Amniotic stem cell (primary cell): ENCODE measurements at regions not wholly inside any gene's neighbourhood (a gene's known extent, or its start where the extent isn't known, plus 50 kb on each side); places are given as distances from the start of the nearest gene placed in this dataset.

Source experiments
- DNase-seq: peaks from one replicate; lab custom pipeline; 2025; lab: John Stamatoyannopoulos, UW

DNA sequence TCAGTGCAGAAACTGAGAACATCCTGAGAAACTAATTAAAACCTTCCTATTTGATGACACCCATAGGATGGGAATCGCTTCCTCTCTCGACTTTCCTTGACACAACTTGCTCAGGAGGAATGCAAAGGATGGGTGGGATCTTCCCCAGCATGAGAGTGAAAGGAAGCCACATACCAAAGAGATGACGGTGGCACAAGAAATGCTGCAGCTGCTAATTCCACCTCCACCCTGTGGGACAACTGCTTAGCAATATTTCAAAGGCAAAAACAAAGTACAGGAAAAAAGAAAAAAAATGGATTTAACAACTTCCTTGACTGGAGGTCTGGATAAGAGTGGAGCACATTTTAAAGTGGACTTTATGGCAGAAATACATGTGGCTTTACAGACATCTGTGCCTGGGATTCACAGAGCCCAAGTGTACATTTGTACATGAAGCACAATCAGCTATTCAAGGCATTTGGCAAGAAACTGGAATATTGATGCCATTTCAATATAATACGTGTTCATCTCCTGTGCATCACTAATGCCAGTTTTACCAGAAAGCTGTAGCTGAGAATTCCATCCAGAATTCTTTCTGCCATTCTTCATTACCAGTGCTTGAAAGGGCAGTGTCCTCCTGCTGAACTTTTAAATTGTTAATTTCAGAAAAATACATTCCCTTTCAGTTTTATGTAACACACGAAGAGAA is 359.2 kb upstream of the ACTBL2 start:
- peak; percentile 58 for DNase-seq

GRCh38 chr5:57839437-57840079 is 356.9 kb upstream of the ACTBL2 start:
- no peak for DNase-seq

GRCh38 chr5:57839025-57839424 is 356.4 kb upstream of the ACTBL2 start:
- no peak for DNase-seq

DNA sequence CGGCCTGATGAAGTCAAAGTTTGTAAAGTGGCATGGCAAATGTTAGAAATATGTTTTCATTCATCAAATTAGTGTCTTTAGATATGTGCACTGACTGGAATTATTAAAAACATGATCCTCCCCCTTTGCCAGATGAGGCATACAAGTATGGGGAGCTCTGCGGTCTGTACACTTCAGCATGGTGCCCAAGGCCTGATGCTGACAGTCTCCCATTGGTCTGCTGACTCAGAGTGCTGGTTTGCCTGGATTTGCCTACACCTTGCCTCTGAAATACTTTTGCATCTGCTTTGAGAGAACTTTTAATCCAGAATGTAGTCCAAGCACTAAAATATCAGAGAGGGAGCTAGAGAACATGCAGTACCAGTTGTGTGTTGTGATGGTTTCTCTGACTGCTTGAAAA is 354.3 kb upstream of the ACTBL2 start:
- no peak for DNase-seq

GRCh38 chr5:57836331-57836730 is 353.7 kb upstream of the ACTBL2 start:
- no peak for DNase-seq

GRCh38 chr5:57834829-57835608 is 352.4 kb upstream of the ACTBL2 start:
- DNase-seq = no peak

GRCh38 chr5:57833489-57833888 is 350.9 kb upstream of the ACTBL2 start:
- DNase-seq = no peak

GRCh38 chr5:57832875-57833274 is 350.3 kb upstream of the ACTBL2 start:
- DNase-seq = no peak

GRCh38 chr5:57831932-57832331 is 349.3 kb upstream of the ACTBL2 start:
- no peak for DNase-seq

GRCh38 chr5:57831090-57831489 is 348.5 kb upstream of the ACTBL2 start:
- no peak for DNase-seq

DNA sequence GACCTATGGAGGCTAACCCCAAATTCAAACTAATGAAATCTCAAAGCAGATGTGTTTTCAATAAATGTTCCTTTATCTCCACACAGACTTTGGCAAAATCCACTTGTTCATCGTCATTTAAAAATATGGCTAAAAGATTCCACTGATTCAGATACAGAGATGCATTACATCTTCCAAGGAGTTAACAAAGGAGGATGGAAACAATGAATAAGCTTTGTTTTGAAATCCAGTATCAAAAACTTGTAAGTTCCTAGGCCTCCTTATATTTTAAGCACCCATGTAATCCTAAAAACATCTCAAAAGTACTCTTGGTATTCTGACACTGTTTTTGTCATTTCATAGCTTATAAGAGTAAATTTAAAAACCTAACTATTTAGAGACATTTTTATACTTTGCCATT is 345.6 kb upstream of the ACTBL2 start:
- no peak for DNase-seq

DNA sequence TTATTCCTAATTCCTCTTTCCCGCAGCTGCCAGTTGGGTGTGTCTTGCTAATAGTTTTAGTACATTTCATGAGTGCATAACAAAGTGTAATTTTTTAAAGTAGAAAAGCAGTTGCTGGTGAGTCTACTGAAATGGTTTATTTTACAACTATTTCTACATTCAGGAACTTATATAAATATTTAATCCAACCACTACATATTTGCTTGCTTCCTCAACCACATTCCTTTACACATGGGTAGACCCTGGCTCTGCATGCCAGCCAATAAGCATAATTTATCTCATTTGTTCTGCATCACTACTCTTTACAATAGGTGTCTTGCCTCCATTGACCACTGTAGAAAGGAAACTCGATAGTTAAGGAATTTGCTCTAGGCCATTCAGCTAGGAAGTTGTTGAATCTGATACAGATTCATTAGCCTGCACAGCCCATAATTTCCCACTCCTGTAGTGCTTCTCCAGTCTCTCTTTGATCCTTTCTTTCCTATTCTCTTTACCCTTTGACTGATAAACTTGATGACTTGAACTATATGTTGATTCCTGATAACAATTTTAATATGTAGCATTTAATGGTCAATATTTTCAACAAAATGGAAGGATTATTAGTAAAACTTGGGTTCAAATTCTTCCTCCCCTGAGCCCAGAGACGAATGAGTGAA is 342.5 kb upstream of the ACTBL2 start:
- peak; percentile 45 for DNase-seq

DNA sequence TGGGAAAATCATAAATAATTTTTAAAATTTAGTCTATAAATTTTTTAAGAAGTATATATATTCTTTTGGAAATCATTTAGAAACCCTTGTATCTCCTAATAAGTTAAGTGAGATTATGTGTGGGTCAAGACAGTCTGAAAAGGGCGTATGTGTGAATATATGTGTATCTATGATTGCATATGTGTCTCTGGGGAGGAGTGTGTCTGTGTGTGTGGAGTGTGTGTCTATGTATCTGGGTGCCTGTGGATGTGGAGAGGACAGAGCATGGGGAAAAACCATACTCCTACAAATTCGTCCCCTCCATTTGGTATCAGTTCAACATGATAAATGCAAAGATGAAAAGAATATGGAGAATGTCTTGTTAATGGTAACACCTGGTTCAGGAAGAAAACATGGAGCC is 342.0 kb upstream of the ACTBL2 start:
- DNase-seq = no peak

- no peak for DNase-seq
Observed at GRCh38 chr5:57824047-57824446, 341.4 kb upstream of the ACTBL2 start.

DNA sequence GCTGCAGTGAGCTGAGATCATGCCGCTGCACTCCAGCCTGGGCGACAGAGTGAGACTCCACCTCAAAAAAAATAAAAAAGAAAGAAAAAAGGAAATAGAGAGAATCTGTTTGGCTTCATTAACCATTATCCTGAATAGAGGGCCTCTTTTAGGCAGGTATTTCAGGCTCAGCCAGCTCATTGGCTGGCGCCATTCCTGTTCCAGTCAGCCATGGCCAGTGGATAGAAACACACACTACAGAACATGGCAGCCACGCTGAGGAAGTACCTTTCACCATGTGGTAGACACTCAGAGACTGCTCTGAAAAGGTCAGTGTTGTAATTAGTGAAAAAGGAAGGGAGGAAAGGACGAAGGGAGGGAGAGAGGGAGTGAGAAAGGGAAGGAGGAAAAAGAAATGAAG is 340.0 kb upstream of the ACTBL2 start:
- DNase-seq = no peak

DNA sequence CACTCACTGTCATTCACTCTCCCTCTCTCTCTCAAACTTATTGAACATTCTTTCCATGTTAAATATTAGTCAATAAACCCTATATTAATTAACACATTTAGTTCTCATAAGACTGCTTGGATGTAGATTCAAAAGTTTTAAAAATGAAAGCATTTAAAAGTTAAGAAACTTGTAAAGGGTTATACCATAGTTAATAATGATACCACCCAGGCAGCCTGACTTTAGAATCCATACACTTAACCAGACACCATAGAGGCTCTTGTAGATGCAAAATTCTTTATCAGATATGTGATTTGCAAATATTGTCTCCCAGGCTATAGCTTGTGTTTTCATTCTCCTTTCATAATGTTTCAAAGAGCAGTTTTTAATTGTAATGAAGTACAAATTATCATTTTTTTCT is 335.8 kb upstream of the ACTBL2 start:
- no peak for DNase-seq

- no peak for DNase-seq
Observed at GRCh38 chr5:57817924-57818323, 335.3 kb upstream of the ACTBL2 start.

DNA sequence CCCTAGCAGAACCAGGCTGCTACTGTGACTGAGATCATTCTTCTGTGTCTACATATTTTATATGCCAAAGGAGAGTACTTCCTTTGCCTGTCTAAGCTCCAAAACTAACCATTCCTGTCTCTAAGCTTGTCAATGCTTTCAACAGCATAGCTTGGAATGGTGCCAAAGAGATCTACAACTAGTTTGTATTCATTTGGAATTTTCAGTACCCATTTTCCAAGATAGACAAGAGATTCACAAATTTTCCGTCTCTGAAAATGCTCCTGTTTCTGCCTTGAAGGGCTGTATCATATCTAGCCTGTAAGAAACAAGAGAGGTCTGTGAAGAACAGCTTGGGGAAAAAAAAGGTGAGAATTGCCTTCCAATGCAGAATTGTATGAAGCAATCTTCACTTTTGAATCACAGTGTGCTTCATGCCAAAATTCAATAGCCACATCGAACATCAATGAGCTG is 334.4 kb upstream of the ACTBL2 start:
- no peak for DNase-seq

GRCh38 chr5:57816108-57816507 is 333.5 kb upstream of the ACTBL2 start:
- DNase-seq = peak; percentile 85

DNA sequence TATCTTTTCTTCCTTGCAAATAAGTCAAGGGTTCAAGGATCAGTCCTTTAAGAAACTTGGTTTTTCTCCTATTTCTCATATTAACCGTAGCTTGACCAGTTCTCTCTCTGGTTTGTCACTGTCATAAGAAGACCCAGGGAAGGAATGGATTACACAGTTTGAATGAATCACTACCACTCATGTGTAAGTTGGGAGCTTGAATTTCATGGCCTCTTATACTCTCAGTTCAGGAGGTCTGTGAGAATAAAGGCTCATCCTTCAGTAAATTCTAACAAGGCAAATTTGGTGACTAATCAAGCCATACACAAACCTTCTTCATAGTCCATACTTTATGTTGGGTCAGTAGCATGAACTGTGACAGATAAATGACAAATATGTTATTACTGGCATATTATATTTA is 323.1 kb upstream of the ACTBL2 start:
- no peak for DNase-seq

GRCh38 chr5:57805170-57805569 is 322.6 kb upstream of the ACTBL2 start:
- DNase-seq = no peak

DNA sequence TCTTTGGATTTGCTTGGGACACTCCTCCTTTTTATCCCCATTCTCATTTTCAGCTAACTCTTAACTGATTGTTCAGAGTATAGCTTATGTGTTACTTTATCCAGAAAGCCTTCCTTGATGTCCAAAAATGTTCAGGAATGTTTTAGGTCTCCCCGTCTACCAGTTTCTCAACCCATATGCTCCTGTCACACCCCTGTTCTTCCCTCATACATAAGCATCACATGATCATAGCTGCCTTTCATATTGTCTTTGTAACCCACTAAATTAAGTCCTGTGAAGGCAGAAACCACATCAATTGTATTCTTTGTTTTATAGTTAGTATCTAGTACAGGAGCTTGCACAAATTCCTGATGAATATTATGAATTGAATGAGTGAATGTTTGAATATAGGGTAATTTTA is 321.9 kb upstream of the ACTBL2 start:
- DNase-seq = no peak

DNA sequence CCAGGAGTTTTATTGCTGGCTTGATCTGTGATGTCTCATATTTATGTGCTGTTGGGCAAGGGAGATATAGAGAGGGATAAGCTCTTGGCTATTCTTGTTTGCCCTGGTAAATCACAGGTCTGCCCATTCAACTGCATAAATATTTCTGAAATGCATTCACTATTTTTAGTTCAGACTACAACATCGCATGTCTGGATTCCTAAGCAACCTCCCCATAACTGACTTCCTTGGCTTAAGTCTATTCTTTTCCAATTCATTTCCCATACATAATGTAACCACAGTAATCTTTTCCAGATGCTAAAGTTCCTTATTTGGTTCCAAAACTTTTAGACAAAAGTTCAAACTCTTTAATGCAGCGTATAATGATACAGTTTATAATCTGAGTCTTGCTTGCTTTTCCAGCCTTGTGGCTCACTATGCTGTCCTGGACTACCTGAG is 321.4 kb upstream of the ACTBL2 start:
- peak; percentile 70 for DNase-seq
